ENCODE measurements at regions not wholly inside any gene's neighbourhood (a gene's known extent, or its start where the extent isn't known, plus 50 kb on each side); places are given as distances from the start of the nearest gene placed in this dataset.
"Not testable (repeated sequence)": the region's sequence is repeated elsewhere in the genome, so short reads cannot be mapped to it uniquely, and the experiment has no call there.

DNA sequence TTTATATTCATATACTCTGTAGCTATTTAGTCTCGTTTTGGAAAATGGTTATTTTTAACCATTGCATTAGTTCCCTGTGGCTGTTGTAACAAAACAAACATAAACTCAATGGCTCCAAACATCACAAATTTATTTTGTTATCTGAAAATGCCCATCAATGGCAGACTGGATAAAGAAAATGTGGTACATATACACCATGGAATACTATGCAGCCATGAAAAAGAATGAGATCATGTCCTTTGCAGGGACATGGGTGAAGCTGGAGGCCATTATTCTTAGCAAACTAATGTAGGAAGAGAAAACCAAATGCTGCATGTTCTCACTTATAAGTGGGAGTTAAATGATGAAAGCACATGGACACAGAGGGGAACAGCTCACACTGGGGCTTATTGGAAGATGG is 938.7 kb downstream of the NLGN4X start:
- DNase-seq, result not testable (repeated sequence)

DNA sequence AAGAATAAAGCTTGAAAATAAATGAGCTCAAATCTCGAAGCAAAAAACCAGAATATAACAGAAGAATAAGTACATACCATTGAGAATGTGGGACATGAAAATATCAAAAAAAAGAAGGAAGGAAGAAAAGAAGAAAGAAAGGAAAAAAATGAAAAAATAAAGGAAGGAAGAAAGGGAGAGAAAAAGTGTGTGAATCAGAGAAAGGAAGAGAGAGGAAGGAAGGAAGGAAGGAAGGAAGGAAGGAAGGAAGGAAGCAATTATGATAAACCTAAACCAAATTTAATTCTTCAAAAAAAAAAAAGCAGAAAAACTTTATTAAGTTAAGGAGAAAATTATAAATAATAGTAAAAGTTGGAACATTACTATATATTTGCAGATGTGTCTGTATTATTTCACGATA is 949.8 kb downstream of the NLGN4X start:
- no peak for DNase-seq

DNA sequence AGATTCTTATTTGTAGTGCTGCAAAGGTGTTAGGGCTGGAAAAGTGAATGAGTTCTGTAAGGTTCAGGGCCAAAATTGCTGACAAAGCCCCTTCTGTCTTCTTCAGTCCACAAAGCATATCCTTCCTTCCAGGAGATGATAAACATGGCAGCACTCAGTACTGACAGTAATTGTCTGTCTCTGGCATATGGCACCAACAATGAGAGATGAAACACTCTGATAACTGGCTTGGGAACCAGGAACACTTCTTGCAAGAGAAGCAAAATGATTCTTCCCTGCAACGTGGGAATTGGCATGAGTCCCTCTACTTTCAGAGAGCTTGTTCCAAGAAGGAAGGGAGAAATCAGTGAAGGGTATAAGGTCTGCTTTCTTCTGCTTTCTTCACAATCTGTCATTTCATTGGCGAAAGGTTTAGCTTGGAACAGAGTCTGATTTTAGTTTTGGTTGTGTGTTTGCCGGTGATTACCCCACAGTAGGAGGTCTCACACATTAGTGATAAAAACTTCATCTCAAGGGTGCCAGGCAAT is 963.3 kb downstream of the NLGN4X start:
- DNase-seq, result no peak

DNA sequence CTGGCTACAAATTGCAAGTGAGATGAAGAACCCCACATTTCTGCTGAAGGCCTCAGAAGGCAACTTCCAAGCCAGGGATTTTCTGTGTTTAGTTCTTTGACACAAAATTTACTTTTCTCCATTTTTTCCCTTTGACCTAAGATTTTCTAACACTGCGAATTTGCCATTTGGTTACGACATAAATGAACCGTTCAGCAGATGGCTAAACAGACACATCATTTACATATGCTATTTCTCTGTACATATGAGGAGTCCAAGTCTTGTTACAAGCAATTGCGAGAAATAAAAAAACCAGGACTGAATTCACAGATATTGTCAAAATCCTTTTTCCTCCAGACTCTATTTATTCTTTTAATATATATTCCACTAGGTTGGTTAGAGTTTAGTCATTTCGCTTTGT is 978.6 kb downstream of the NLGN4X start:
- DNase-seq, result no peak

DNA sequence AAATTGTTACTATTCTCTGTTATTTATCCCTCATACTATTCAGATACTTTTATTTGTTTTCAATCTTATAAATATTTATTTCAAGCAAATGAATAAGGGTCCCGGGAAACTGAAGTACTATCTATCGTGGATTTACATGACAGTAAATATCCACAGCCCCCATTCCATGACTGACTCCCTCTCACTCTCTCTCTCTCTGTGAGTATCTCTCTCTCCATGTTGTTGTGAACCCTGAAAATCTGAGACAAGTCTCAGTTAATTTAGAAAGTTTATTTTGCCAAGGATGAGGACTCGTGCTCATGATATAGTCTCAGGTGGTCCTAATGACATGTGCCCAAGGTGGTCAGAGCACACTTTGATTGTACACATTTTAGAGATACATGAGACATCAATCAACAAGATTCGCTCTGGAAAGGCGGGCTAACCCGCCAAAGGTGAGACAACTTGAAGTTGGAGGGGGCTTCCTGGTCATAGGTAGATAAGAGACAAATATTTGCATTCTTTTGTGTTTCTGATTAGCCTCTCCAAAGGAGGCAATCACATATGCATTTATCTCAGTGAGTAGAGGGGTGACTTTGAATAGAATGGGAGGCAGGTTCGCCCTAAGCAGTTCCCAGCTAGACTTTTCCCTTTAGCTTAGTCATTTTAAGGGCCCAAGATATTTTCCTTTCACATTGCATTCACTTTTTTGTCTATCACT is 986.4 kb downstream of the NLGN4X start:
- no peak for DNase-seq

DNA sequence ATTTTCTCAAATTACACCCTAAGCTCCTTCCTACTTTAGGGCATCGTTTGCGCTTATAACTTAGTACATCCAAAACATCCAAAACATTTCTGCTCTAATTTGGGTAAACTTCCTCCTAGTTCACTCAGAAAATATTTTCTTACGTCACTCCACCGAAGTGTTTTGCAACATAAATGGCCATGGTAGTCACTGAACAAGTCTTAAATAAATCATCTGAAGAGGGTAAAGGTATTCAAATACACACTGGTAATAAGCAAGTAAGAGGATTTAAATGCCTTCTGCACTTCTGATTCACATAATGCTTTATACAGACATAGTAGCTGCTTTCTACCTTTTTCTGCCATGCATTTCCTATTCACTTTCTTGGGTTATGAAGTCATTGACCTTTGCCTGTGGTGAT is 991.9 kb downstream of the NLGN4X start:
- no peak for DNase-seq

DNA sequence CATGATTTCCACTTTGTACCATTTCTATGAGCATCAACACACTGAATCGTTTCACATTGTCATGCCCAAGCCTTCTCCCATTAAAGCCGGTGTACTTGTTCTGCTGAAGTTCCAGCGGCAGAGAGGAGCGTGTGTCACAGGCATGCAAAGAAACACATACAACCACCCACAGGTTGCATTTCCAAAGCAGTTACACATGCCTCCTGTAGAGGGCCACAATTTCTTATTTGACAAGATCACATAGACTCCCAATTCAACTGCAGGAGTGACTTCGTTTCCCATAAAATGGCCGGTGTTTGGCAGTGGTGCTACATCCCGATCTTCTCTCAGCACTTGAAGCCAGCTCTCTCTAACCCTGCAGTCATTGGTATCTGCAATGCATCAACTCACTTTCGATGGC is 992.6 kb downstream of the NLGN4X start:
- DNase-seq, result no peak

DNA sequence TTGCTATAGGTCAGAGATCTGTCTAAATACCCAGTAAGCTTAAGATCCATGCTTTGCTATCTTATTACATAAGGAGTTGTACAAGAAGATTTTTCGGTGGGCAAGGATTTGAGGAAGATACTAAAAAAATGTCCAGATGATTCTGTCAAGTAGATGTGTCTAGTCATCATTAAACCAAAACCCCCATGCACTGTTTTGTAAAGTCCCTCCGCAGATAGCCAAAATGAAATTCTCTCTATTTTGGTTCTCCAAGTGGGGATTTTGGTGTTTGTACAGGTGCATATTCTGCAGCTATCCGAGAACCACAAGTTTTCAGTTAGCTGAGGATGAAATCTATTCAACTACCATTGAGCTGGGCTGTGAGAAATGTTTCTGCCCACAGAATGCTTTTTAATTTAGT is 994.8 kb downstream of the NLGN4X start:
- DNase-seq, result no peak

DNA sequence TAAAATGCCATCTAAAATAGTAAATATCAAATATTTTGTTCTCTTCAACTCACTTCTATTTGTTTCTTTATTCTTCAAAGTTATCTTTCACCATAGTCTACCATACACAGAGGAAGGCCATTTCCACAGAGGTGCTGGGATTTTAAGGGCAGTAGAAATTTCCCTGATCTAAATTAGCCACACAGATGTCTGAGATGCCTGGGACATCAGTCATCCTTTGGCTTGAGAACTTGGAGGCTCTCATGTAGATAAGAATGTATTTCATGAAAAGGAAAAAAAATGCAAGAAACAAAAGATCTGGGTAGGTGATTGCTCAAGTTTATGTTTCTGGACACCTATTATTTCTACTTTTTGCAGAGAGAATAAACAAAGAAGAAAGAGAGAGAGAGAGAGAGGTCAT is 1008.2 kb downstream of the NLGN4X start:
- DNase-seq, result no peak

DNA sequence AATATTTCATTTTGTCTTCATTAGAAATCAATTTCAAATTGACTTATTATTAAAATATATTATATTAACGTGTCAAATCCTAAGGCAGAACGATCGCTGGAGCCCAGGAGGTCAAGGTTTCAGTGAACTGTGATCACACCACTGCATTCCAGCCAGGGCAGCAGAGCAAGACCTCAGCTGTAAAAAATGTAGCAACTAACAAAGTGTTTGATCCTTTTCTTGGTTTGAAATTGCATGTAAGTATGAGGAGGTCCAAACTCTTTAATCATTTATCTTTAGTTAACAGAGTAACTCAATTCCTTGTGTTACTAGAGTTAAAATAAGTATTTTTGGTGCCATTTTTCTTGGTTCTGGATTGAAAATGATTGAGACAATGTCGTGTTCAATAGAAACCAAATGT is 1033.9 kb downstream of the NLGN4X start:
- DNase-seq, result no peak

DNA sequence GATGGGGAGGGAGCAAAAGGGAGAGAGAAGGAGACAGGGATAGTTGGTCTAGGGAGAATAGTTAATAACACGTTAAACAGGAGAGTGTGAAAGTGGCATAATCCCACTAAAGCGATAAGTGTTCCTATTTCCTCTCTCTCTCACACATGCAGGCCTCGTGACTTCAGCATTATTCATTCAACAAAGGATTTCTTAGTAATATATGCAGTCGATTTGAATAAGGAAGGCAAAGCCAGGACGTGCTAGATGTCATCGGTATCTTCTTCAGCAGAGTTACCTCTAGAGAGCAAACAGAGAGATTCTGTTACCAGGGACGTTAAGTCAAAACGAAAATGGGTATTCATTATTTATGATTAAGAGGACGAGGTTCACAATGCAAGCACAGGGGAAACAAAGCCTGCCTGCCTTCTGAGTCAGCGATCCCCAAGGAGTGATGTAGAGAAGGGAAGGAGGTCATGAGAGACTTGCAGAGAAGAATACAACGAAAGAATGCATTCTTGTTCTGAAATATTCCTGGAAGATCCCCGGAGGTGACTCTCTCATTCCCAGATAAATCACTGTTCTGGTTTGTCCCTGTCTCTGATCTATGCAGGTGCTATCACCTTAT is 1048.4 kb downstream of the NLGN4X start:
- peak; percentile 4 for DNase-seq

DNA sequence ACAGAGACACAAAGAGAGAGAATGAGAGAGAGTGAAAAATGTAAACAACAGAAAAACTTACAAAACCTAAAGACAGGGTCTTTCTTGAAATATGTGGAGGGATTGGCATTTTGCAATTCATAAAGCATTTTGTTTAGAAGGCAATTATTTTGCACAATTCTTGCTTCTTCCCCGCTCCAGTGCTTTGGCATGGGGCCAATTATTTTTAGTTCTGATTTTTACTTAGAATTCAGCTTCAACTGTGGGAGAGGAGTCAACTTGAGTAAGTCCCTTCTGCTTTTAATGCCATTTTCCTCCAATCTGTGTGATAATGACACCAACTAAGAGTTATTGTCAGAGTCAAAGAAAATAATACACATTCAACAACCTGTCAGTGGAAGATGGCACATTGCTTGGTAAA is 1051.9 kb downstream of the NLGN4X start:
- DNase-seq, result no peak

DNA sequence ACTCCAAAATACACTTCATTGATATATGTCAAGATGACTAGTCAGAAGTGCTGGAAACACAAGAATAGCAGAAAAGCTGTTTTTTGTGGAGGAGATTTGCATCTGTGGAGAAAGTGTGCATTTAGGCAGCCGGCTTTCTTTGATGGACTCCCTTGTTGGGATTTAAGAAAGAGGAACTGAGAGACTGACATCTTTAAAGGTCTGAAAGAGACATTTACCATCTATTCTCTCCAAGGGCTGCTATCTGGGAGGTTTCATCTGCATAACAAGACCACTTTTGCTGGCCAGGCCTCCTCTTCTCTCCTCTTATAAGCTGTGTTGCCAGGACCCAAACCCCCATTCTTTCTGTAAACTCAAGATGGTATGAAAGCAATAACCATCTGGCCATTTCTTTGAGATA is 1065.0 kb downstream of the NLGN4X start:
- DNase-seq, result no peak

DNA sequence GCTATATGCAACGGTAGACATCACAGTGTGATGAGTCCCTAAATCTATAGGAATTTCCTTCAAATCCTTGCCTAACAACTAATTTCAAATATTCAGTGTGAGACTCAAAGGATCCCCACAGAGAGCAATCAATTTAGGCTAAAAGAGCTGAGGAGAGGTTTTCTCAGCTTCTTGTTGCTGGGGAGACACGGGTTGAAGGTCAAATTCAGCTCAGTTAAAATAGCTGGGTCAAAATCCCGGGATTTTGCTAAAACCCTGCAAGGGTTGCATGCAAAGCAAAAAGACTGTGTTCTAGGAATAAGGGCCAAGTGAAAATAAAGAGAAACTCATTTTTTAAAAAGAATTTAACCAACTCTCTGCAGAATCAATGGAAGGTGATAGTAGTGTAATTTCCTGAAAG is 1073.4 kb downstream of the NLGN4X start:
- DNase-seq, result no peak

DNA sequence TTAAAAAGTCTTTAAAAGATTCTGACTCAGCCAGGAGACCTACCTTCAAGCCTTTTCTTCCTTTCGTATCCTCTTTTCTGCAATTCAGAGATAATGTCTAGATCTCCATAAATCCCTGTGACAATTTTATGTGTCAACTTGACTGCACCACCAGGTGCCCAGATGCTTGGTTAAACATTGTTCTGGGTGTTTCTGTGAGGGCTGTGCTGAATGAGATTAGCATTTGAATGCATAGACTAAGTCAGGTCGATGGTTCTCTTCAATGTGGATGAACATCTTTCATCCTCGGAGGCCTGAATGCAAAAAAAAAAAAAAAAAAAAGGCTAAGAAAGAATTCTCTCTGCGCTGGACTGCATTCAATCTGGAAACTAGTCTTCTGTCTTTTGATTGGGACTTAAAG is 1082.7 kb downstream of the NLGN4X start:
- no peak for DNase-seq

DNA sequence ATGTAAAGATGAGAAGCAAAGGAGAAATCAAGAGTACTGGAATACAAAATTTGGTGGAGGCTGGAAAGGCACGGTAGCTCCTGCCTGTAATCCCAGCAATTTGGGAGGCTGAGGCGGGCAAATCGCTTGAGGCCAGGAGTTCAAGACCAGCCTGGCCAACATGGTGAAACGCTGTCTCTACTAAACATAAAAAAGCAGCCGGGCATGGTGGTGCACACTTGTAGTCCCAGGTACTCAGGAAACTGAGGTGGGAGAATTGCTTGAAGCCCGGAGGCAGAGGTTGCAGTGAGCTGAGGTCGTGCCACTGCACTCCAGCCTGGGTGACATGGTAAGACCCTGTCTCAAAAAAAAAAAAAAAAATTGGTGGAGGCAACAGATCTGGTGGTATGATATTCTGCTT is 1086.0 kb downstream of the NLGN4X start:
- no peak for DNase-seq

DNA sequence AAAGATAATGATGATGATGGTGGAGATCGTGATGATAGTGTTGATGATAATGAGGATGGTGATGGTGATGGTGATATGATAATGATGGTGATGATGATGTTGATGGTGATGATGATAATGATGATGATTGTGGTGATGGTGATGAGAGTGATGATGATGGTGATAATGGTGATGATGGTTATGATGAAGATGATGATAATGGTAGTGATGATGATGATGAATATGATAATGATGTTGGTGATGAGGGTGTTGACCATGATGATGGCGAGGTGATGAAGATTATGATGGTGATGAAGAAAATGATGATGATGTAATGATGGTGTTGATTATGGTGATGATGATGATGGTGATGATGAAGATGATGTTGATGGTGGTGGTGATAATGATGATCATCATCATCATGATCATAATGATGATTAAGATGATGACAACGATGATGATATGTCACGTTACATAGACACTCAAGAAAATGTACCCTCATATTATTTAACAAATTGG is 1106.4 kb downstream of the NLGN4X start:
- no peak for DNase-seq

DNA sequence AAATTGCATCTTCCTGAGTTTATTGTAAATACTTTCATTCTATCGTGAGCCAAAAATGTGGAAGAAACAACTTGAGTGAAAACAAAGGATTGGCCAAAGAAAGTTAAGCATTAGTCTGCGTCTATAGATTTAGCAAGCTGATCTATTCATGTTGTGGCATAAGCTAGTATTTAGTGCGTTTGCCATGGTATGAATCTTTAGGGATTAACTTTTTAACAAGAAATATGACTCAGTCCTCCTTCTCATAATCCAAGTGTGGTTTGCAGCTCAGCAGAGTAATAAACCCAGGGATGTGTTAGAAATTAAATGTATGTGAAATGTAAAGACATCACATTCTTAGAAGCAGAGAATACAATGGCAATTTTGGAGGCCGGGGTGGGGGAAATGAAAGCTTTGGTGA is 1110.9 kb downstream of the NLGN4X start:
- peak; percentile 1 for DNase-seq

DNA sequence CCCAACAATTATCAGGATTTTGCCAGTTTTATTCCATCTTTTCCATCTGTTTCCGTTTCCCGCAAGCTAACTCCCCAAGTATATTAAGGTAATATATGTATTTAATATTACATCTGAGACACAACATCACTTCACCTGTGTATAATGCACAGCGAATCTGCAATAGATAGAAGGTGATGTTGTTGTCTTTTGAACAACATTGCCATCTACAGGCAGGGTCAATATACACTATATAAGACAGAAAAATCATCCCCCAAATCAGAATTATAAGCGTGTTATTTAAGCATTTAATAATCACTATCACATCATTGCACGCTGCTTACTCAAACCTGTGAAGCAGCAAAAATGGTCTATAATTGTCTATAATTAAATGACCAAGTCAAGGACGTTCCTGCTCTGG is 1115.5 kb downstream of the NLGN4X start:
- DNase-seq, result no peak

DNA sequence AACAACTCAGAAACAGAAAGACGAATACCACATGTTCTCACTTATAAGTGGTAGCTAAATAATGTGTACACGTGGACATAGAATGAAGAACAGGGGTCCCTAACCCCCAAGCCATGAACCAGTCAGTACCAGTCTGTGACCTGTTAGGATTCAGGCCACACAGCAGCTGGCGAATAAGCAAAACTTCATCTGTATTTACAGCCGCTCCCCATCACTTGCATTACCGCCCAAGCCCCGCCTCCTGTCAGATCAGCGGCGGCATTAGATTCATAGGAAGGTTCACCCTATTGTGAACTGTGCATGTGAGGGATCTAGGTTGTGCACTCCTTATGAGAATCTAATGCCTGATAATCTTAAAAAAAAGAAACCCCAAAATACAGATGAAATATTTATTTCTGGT is 1128.7 kb downstream of the NLGN4X start:
- DNase-seq, result no peak

DNA sequence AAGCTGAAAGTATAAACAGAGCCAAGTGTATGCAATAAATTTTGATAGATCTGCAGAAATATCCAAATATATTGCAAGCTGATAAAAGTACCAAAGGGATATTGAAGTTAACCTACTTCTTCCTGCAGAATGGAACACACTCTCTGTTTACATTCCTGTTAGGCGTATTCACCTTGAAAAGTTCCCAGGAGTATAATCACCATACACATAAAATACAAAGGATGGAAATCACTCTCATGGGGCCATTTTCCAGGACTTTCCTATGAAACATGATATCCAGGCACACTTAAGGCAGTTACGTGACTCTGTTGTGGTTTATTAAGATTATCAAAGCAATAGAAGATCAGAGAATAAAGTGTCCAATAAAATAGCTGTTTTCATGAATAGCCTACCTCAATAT is 1142.3 kb downstream of the NLGN4X start:
- DNase-seq, result no peak

DNA sequence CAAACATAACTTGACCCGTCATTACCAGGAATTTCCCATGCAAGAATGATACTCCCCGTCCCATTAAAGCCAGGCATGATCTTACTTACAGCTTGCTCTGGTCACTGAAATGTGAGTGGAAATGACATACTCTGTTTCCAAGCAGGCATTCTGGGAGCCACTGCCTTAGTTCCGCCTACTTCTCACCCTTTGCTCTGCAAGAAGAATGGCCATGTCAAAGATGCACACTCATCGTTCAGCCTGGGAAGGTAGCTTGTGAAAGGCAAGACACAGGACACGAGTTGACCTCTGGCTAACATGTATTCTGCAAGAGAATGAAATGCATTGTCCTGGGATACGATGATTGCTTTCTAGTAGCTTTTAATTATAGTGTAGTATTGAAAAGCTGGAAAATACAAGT is 1144.4 kb downstream of the NLGN4X start:
- DNase-seq, result no peak

DNA sequence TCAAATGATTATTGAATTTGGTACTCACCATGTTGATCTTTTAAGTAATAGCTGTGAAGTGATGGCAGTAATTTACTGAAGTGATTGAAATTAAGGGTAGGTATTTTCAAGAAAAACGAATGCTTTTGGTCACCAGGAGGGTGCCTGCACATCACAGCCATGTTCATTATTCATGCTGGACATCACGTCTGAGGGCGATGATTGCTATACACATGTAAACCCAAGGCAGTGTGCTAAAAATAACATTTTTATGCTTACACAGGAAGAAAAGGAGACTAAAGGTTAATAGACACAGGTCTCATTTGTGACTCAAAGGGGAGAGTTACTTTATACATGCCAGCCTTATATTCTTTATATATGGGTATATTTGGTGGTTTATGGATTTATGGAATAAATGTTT is 1146.0 kb downstream of the NLGN4X start:
- no peak for DNase-seq

DNA sequence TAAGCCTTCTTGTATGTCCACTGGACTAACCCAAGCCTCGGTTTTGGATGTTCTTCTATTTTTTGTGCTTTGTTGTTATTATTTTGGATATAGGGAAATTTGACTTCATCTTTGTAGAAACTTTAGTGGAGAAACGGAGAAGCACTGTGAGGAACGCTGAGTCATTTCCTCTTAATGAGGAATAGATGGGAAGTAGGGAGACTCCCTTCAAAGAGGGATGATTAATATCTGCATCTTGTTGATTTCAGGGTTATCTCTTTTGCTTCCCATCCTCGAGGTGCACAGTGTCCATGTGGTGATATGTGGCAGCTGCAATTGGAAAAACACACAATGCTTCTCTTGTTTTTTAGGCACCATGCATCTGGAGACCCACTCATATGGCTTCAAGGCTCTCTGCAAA is 1147.9 kb downstream of the NLGN4X start:
- DNase-seq, result no peak

DNA sequence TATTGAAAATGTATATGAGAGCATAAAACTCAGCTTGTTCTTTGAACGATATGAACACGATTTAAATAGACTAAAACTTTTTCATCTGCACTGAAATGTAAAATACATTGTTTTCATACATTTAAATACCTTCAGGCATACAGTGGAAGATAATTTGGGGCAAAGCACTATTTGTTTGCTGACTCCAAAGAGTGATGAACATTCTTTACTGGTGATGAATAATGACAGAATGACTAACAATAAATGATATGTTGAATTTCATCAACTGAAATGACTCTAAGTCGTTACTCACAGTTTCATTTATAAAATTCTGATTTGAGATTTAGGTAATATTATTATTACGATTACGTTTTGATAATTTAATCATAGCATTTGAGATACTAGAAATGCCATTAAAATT is 1160.1 kb downstream of the NLGN4X start:
- DNase-seq, result no peak

Measured in eye (tissue), 1 donor.